T1000 (cell line): ENCODE measurements at regions not wholly inside any gene's neighbourhood (a gene's known extent, or its start where the extent isn't known, plus 50 kb on each side); places are given as distances from the start of the nearest gene placed in this dataset.

Experiments used
- DNase-seq: peaks from one replicate; lab custom pipeline; 2025; ENCODE audit warnings: mixed read lengths; lab: John Stamatoyannopoulos, UW

DNA sequence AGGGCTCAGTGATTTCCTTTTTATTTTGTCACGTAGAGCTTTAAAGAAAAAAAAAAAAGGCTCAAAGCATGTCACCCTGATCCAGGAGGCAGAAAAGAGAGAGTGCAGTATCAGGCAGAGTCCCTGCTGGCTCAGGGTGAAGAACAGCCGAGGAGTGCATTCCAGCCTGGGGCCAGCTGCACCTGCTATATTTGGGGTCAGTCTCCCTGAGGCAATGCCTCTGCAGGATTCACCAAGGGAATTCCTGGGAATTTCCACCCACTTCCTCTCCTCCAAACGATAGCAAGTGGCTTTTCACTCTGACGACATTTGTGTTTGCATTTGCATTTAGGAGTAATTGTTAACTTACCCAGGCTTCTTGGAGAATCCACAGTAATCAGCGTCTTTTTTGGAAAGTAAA is 202.9 kb upstream of the CTNNB1 start:
- DNase-seq, result no peak

- DNase-seq, result no peak
Observed at GRCh38 chr3:40996827-40997710, 202.2 kb upstream of the CTNNB1 start.

DNA sequence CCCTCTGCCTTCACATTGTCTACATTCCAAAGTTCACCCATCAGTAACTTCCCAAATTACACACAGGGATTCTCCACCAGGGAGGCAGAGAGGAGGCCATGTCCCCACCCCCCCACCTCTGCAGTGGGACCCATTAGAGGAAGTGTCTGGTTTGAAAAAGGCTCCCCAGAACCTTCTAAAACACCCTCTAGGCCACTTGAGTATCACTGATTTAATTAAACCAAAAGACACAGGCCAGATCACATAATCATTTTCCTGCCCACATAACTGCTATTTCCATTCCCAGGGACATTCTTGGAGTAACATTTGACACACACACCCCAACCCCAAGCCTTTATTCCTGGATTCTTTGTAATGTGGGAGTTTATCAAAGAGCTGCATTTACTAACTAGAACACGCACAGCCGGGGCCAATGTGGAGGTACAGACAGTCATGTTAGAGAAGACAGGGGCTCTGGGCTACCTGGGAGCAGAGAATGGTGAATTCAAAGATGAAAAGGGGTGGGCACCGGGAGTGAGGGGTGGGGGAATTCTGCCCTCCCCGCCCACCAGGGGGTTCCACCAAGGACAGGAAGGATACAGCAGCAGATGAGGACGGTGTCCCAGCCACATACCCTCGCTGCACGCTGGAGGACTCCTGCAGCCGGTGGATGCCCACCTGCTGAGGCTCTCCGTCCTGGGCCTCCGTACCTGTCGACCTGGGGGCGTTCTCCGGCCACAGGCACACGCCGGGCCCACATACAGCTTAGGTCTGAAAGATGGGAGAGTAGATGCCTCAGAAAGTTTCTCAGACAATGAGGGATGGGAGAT is 201.4 kb upstream of the CTNNB1 start:
- no peak for DNase-seq

- DNase-seq, result no peak
Observed at GRCh38 chr3:40999682-41000081, 199.6 kb upstream of the CTNNB1 start.

- no peak for DNase-seq
Observed at GRCh38 chr3:41000471-41000870, 198.8 kb upstream of the CTNNB1 start.

GRCh38 chr3:41001556-41001955 is 197.7 kb upstream of the CTNNB1 start:
- DNase-seq, result no peak

- no peak for DNase-seq
Observed at GRCh38 chr3:41002104-41002503, 197.2 kb upstream of the CTNNB1 start.

DNA sequence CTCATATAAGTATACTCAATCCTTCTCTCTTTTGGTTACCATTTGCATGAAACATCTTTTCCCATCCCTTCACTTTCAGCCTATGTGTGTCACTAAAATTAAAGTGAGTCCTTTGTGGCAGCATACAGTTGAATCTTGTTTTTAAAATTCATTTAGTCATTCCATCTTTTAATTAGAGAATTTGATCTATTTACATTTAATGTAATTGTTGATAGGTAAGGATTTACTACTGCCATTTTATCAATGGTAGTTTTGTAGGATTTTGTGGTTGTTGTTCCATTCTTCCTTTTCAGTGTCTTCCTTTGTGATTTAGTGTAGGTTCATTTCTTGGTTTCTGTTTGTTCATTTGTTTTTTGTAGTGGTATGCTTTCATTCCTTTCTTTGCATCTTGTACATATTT is 191.9 kb upstream of the CTNNB1 start:
- DNase-seq, result no peak

- DNase-seq, result no peak
Observed at GRCh38 chr3:41011854-41012253, 187.5 kb upstream of the CTNNB1 start.

DNA sequence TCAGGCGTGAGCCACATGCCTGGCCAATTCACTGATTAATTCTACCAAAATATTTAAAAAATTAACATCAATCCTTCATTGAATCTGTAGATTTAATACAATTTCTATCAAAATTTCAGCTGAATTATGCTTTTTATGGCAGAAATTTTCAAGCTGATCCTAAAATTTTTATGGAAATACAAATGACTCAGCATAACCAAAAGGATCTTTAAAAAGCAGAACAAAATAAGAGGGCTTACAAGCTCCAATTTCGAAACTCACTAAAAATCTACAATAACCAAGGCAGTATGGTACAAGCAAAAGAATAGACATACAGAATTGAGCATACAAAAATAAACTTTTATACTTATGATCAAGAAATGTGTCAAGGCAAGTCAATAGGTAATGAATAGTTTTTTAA is 180.4 kb upstream of the CTNNB1 start:
- DNase-seq, result no peak

- no peak for DNase-seq
Observed at GRCh38 chr3:41024031-41024836, 175.1 kb upstream of the CTNNB1 start.

DNA sequence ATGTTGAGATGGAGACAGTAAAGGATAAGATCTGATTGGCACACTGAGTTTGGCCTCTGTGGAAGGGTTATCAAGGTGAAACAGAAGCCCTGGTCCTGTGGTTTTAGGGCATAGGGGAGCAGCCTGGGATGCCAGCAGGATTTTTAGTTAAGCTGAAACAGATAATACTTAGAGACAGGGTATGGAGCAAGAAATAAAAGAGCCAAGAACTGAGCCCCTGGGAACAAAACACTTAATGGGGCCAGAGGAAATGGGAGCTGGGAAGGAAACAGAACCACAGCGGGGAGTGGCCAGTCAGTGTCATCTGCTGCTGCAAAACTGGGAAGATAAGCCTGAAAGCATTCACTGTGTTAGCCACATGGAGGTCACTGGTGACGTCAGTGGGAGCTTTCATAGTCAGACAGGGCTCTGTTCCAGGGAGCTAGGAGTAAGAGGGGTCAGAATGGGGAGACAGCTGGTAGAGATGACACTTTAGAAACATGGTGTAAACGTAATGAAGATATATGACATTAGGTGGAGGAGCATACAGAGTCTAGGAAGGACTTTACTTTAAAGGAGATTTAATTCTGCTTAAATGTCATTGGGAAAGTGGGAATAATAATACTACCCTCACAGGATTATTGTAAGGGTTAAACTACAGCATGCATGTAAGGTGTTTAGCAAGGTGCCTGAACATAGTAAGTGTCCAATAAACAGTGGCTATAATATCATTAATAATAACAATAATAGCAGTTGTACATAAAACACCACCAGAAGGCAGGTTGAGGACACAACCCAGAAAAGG is 172.7 kb upstream of the CTNNB1 start:
- DNase-seq, result no peak

GRCh38 chr3:41029356-41029755 is 169.9 kb upstream of the CTNNB1 start:
- no peak for DNase-seq

DNA sequence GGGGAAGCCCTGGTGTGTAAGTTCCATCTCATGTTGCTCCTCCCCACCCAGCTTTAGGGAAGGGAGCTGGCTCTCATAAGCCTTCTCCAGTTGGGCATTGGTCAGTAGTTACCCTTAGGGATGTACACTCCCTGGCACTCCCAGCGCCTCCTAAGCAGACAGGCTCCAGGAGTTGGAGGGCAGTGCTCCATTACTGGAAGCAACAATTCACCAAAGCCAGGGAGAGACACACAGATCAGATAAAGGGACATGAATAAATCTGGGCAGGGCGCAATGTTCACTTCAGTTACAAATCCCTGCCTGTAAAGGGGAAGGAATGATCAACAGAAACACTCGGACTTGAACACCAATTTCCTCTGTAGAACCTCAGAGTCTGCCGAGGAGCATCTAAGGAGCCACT is 169.1 kb upstream of the CTNNB1 start:
- no peak for DNase-seq

DNA sequence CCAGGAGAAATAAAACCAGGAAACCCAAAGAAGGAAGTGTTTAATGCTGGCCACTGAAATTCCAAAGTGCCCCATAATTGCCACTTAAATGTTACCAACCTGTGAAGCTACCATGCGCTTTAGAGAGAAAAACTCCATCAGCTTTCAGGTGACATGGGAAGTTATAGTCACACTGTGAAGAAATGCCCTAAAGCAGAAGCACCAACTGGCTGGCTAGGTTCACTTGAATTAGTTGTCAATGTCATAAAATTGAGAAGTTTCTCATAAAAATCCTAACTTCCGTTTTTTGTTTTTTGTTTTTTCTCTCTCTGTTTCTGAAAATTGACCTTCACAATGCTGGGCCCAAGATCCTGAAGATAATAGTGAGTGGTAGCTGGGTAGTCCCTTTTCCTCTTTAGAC is 167.9 kb upstream of the CTNNB1 start:
- no peak for DNase-seq

DNA sequence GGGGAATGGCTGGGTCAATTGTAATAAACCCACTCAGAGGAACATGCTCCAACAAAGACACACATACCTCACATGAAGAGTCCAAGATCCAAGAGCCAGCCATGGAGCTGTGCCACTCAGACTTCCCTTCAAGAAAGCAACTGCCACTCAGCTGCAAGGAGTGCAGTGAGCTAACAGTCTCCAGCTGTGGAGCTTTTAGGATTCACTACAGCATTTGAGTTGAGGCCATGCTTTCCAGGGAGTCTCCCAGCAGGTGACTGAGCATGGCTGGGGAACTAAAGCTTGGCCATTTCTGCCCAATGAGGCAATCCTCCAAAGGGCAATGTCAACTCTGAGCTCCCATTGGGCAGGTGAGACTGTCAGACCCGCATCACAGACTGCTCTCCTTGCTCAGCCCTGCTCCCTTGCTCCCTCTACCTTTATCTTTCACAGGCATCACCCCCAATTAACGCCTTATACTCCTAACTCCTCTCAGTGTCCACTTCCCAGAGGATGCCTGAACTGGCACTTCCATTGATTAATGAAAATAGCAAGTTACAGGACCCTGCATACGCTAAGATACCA is 165.3 kb upstream of the CTNNB1 start:
- DNase-seq, result no peak

GRCh38 chr3:41035456-41036022 is 163.8 kb upstream of the CTNNB1 start:
- no peak for DNase-seq

GRCh38 chr3:41037651-41038334 is 161.5 kb upstream of the CTNNB1 start:
- DNase-seq, result no peak

DNA sequence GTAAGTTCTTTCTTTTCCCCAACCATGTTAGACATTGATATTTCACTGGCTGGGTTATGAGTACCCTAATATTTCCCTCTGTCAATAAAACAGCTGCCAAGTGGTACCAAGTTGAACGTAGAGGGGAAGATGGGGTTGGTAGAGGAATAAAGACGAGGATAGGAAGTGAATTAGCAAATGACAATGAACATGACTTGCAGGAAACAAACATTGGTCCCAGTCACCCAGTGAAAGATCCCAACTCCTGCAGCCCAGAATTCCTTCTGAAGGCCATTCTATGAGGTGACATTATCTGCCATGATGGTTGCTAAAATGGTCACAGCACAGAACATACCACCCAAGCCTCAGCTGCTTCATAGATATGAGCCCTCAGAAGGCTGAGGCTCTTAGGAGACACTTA is 159.0 kb upstream of the CTNNB1 start:
- DNase-seq, result no peak

DNA sequence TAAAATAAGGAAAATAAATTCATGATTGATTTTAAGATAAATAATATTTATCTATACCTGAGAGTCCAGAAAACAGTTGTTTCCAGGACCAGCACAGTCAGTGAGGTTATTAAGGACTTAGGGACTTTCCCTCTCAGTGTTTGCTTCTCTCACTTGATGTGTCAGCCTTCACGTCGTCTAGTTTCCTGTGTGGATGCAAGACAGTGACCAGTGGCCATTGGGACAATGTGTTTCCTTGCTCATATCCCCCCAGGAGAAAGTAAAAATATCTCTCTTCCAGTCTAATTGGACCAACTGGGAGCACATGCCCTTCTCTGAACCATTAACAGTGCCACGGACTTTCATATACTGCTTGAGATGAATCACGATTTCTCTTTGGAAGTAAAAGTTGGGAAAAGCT is 157.8 kb upstream of the CTNNB1 start:
- no peak for DNase-seq
